ENCODE measurements at regions not wholly inside any gene's neighbourhood (a gene's known extent, or its start where the extent isn't known, plus 50 kb on each side); places are given as distances from the start of the nearest gene placed in this dataset.
A peak's percentile ranks its signal among the peaks of the same experiment; 100 is the strongest.
"Not testable (repeated sequence)": the region's sequence is repeated elsewhere in the genome, so short reads cannot be mapped to it uniquely, and the experiment has no call there.

DNA sequence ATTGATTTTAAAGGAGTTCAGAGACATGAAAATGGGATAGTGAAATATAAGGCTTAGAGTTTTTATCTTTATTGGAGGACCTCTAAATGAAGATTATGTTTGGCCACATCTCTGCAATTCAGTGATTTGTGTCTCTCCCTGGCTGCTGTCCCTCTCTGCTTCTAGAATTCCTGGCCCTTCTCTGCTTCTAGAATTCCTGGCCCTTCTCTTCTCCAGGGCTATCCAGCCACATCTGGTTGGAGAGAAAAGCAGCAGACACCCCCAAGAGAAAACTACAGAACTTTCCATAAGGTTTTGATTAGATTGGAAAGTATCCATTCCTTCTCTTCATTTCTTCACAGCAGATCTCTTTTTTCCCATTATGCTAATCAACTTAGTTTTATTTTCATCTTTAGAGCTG lies 135.5 kb downstream of the NPY start:
- Mint-ChIP-seq H3K4me1 (no peaks in the 10 kb centered on the region), H3K27ac (no peak overlapping the region), H3K9me3 (peaks cover 0 to 2% (median 0%) of the 10 kb centered on the region in 9 donors), H3K36me3 (no peaks in the 10 kb centered on the region), H3K27me3 (peaks cover 0 to 7% (median 2%) of the 10 kb centered on the region in 5 donors), H3K4me3 (no peak overlapping the region)
- DNase-seq (no peak), ATAC-seq (no peak)
- POLR2A ChIA-PET: no interaction called here

DNA sequence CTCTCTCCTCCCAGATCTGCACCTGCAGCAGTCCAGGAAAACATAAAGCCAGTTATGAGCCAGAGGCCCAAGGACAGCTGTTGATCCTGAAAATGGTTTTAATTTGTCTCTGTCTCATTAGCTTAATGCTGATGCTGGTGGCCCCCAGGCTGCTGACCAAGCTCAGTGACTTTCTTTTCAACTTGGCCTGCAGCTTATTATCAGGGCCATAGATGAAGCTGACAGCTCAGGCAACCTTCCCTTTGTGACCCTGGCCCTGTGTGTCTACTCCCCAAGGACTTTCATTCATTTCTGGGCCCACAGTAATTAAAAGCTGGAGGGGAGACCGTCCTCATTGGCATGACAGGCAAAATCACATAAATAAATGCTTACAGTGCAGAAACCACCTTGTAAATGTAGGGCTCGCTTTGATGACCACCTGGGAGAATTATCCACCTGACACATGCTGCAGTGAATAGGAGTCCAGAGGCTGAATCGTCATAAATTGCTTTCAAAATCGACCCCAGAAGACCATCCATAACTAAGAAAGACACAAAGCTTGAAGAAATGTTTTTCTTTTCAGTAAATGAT lies 138.5 kb downstream of the NPY start:
- Mint-ChIP-seq H3K27ac (no peak overlapping the region), H3K36me3 (peaks cover 0 to 1% (median 0%) of the 10 kb centered on the region in 3 donors), H3K4me1 (no peaks in the 10 kb centered on the region), H3K9me3 (peaks cover 0 to 4% (median 0%) of the 10 kb centered on the region in 9 donors), H3K4me3 (no peak overlapping the region), H3K27me3 (peaks cover 0 to 4% (median 0%) of the 10 kb centered on the region in 5 donors)
- ATAC-seq (no peak), DNase-seq (no peak)
- POLR2A ChIA-PET: no interaction called here

DNA sequence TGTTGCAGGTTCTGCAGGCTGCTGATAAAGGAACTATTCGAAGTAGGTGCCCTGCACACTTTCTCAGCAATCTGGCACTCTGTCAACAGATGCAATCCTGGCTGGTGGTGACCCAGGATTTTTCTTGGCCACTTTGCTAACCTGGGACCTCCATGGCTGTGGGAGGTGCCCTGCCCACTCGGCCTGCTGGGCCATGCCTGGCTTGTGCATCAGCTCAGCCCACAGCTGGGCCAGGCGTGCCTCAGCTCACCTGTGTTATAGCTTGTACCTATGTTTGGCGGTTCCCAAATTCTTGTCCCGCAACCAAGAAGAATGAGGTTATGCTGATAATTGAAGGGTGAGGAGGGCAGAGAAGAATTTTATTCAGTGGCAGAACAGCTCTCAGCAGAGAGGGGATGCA lies 141.7 kb downstream of the NPY start:
- POLR2A ChIA-PET: no interaction called here
- Mint-ChIP-seq H3K9me3 (peaks cover 0 to 4% (median 0%) of the 10 kb centered on the region in 9 donors), H3K4me1 (peaks cover 0 to 3% (median 0%) of the 10 kb centered on the region in 4 donors), H3K27ac (no peak overlapping the region), H3K36me3 (peaks cover 0 to 1% (median 0%) of the 10 kb centered on the region in 3 donors), H3K4me3 (no peak overlapping the region), H3K27me3 (peaks cover 0 to 4% (median 0%) of the 10 kb centered on the region in 5 donors)
- ATAC-seq: no peak
- DNase-seq: no peak

DNA sequence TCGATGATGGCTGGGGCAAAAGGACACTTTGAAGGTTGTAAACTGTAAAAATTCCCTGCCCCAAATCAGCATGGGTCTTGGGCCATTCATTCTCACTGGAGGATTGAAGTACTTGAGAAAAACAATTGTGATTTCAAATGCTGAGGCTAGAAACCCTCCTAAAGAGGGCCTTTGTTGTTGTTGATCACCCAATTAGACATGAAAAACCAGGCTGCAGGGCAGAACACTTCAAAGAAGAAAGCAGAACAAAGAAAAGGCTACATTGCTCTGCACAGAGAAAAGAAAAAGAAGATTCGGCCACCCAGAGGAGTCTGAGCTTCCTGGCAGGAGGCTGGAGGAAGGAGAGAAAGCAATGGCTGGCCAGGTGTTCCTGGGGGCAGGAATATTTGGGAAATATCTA lies 143.1 kb downstream of the NPY start:
- H3K4me3 Mint-ChIP-seq: no peak overlapping the region
- ATAC-seq (no peak), DNase-seq (no peak)
- H3K36me3 Mint-ChIP-seq: peaks cover 0 to 1% (median 0%) of the 10 kb centered on the region in 3 donors
- peak overlapping the region in 1 of 10 donors; percentile 34 for H3K27ac Mint-ChIP-seq
- H3K27me3 Mint-ChIP-seq: peaks cover 0 to 4% (median 0%) of the 10 kb centered on the region in 5 donors
- POLR2A ChIA-PET: no interaction called here
- H3K4me1 Mint-ChIP-seq: peaks cover 0 to 3% (median 0%) of the 10 kb centered on the region in 4 donors
- peaks cover 0 to 4% (median 0%) of the 10 kb centered on the region in 9 donors for H3K9me3 Mint-ChIP-seq

DNA sequence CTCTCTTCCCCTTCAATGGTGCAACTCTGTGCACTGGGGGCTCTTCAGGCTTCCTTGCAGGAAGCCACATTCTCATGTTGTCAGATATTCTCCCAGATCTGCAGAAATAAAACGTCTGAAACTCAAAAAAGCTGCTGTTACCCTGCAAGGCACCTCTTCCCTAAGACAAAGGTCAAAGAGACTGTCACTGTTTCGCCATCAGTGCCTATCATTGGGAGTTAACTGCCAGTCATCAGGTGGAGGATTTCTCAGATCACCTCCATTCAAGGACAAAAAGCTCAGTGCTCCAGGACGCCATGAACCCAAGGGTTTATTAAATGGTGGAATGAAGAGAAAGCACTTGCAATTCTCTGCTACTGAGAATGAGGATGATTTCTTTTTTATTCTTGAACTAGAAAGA lies 144.6 kb upstream of the PALS2 start:
- DNase-seq: no peak
- Mint-ChIP-seq H3K36me3 (peaks cover 0 to 1% (median 0%) of the 10 kb centered on the region in 3 donors), H3K4me1 (peaks cover 0 to 3% (median 0%) of the 10 kb centered on the region in 4 donors), H3K27ac (no peak overlapping the region), H3K9me3 (peaks cover 0 to 4% (median 0%) of the 10 kb centered on the region in 9 donors), H3K4me3 (no peak overlapping the region), H3K27me3 (peaks cover 0 to 4% (median 2%) of the 10 kb centered on the region in 5 donors)
- ATAC-seq: no peak
- POLR2A ChIA-PET: no interaction called here

DNA sequence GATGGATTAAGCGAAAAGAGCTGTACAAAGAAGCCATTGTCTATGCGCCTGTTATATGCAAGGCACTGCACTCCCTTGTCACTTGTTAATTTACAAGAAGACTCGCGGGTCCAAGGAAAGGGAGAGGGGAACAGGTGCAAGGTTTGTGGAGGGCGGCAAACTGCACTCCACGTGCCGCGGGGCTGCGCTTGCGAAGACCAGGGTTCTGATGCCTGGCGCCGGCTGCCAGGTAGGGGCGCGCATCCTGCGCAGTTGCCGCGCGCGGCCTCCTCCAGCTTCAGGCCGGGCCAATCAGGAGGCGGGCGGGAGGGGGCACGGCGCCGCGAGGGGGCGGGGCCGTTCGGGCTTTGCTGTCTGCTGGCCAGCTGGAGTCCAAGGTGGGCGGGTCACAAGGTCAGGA lies 140.6 kb upstream of the PALS2 start:
- Mint-ChIP-seq H3K27me3 (peaks cover 0 to 8% (median 2%) of the 10 kb centered on the region in 5 donors), H3K36me3 (no peaks in the 10 kb centered on the region), H3K4me1 (peaks cover 0 to 3% (median under 1%) of the 10 kb centered on the region in 4 donors), H3K4me3 (no peak overlapping the region), H3K27ac (no peak overlapping the region), H3K9me3 (no peaks in the 10 kb centered on the region)
- DNase-seq (no peak), ATAC-seq (no peak)
- POLR2A ChIA-PET: no interaction called here

DNA sequence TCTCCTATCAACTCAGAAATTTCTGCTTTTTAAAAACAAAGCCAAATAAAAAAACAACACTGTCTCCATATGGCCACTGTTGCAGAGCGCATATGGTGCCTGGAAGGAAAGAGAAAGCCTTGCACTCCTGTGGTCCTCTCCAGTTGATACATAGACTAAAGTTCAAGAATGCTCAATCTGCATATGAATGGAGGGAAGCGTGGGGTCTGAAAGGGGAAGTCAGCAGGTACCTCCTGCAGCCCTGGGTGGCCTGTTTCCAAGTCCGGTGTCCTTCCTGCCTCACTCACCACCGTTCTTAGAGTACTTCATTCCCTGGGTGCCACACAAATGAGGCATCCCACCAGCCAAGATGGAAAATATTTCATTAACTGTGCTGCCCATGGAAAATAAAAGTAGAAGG lies 138.3 kb upstream of the PALS2 start:
- ATAC-seq (no peak), DNase-seq (no peak)
- Mint-ChIP-seq H3K36me3 (no peaks in the 10 kb centered on the region), H3K27ac (no peak overlapping the region), H3K9me3 (no peaks in the 10 kb centered on the region), H3K27me3 (peaks cover 0 to 4% (median 2%) of the 10 kb centered on the region in 5 donors), H3K4me1 (peaks cover 0 to 12% (median 7%) of the 10 kb centered on the region in 4 donors), H3K4me3 (no peak overlapping the region)
- POLR2A ChIA-PET: no interaction called here

DNA sequence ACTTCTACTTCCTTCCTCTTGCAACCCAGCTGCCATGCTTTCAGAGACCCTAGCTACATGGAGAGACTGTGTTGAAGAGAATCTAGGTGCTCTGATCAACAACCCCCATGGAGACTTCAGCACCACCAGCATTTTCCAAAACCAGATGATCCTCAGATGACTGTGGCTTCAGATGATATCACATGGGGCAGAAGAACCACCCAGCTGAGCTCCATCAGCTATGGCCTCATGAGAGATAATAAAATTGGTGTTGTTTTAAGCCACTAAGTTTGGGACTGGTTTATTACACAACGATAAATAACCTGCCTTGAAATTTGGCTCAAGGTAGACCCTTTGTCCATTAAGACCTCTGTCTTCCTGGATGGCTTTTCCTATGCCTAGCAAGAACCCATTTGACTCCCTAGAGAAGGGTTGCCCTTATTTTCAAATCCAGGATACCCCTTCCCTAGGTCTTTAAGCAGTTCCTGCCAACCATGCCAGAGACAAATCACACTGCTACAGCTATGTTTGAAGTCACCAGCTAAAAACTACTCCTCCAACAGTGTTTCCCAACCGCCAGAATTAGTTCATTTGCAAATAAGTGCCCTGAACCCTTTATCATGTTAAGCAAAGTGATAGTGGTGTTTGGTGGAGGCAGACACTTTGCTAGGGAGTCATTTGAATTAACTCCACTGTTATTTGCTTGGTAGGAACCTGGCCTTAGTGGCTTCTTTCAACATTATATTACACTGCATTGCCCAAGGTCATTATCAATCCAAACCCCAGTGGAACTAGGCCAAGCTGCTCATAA lies 136.9 kb upstream of the PALS2 start:
- Mint-ChIP-seq H3K27me3 (peaks cover 0 to 4% (median 2%) of the 10 kb centered on the region in 5 donors), H3K36me3 (no peaks in the 10 kb centered on the region), H3K4me3 (no peak overlapping the region), H3K27ac (no peak overlapping the region), H3K9me3 (no peaks in the 10 kb centered on the region), H3K4me1 (peaks cover 0 to 12% (median 9%) of the 10 kb centered on the region in 4 donors)
- POLR2A ChIA-PET: no interaction called here
- no peak for ATAC-seq
- no peak for DNase-seq

DNA sequence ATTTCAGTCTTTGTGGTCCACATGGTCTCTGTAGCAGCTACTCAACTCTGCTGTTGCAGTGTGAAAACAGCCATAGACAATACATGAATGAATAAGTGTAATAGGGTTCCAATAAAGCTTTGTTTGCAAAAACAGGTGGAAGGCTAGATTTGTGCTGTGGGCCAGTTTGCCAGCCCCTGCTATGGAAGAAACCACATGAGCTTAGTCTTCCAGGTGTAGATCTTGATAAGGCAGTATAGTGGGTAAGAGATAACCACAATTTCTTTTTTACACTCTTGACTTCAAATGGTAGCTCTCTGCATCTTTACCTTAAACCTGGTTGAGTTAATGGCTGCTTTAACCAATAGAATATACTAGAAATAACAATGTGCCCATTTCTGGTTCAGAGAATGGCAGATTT lies 135.0 kb upstream of the PALS2 start:
- peaks cover 0 to 11% (median 0%) of the 10 kb centered on the region in 5 donors for H3K27me3 Mint-ChIP-seq
- H3K36me3 Mint-ChIP-seq: peaks cover 0 to under 1% (median 0%) of the 10 kb centered on the region in 3 donors
- DNase-seq (no peak), ATAC-seq (no peak)
- peaks cover 0 to under 1% (median 0%) of the 10 kb centered on the region in 9 donors for H3K9me3 Mint-ChIP-seq
- POLR2A ChIA-PET: no interaction called here
- no peak overlapping the region for H3K4me3 Mint-ChIP-seq
- H3K27ac Mint-ChIP-seq: no peak overlapping the region
- H3K4me1 Mint-ChIP-seq: peaks cover 0 to 23% (median 10%) of the 10 kb centered on the region in 4 donors

DNA sequence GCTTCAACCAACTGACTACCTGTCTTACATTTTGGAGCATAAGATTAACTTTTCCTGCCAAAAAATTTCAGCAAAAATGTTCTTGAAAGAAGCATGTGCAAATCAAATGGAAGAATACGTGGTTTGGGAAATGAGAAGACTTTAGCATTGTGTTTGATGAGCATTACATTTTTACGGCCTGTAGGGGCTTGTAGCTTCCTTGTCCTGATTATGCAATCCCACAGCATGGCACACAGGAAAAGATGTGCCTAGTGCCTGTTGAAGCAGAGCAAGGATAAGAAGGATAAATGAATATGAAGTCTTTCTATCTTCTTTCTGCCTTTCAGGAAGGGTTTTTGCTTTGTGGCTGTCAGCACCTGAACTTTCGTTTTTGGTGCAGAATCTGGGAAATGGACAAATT lies 134.1 kb upstream of the PALS2 start:
- peaks cover 0 to 26% (median 10%) of the 10 kb centered on the region in 4 donors for H3K4me1 Mint-ChIP-seq
- H3K27me3 Mint-ChIP-seq: peaks cover 0 to 14% (median 0%) of the 10 kb centered on the region in 5 donors
- ATAC-seq, POLR2A ChIA-PET, H3K9me3 Mint-ChIP-seq, DNase-seq, H3K36me3 Mint-ChIP-seq, H3K4me3 Mint-ChIP-seq, H3K27ac Mint-ChIP-seq: not testable (repeated sequence)

DNA sequence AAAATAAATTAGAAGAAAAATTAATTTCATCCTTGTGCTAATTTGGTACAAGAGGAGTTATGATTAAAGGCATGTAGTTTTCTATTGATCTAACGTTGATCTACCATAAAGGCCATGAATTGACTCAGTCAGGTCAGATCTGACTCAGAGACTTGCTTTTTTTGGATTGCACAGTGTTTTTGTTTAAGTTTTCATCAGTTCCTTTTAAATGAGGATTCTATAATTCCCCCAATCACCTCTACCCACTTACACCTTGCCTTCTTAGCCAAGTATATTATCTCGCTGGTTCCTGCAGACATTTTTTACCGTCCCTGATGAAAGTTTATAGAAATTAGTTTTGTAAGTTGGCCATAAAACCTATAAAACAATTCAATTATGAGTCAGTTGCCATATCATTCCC lies 132.4 kb upstream of the PALS2 start:
- ATAC-seq: no peak
- H3K4me3 Mint-ChIP-seq: no peak overlapping the region

DNA sequence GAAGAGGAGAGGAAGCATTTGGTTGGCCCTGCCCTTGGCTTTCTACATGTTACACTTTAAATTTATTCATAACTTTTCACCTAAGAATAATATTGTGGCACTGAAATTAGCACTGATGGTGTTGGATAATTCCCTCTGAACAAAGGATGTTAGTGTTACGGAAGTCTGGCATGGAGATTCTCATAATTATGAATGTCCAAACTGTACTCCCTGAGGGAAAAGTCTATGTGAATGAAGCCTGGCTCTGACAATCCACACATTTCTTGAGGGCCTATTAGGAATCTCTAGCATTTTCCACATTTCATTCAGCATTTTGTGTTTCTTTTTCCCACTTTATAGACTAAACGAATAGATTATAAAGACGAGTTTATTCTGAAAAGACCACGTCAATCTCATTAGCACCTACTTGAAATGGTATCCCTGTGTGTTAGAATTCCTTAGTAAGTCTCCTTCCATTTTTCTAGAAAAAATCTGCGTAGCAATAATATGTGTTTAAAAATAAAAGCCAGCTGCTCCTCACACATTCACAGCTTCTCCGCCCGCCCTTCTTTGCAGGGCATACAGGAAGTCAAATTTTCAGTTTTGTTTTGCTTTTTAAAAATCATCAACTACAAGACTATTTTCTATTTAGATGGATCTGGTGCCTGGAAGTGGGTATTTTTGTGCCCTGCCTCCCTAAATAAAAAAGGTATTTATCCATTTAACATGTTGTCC lies 131.8 kb upstream of the PALS2 start:
- H3K4me3 Mint-ChIP-seq: peak overlapping the region in 2 of 10 donors; percentile 39 to 61
- no peak for DNase-seq
- POLR2A ChIA-PET: no interaction called here
- peaks cover 0 to 3% (median 0%) of the 10 kb centered on the region in 9 donors for H3K9me3 Mint-ChIP-seq
- no peak for ATAC-seq
- H3K4me1 Mint-ChIP-seq: peaks cover 0 to 26% (median 10%) of the 10 kb centered on the region in 4 donors
- peaks cover 0 to 5% (median 0%) of the 10 kb centered on the region in 3 donors for H3K36me3 Mint-ChIP-seq
- H3K27ac Mint-ChIP-seq: peak overlapping the region in 2 of 10 donors; percentile 30 to 73
- H3K27me3 Mint-ChIP-seq: peaks cover 0 to 10% (median 3%) of the 10 kb centered on the region in 5 donors

More for the DNA sequence above, 132.4 kb upstream of the PALS2 start:
- peaks cover 0 to 10% (median 0%) of the 10 kb centered on the region in 5 donors for H3K27me3 Mint-ChIP-seq
- POLR2A ChIA-PET: no interaction called here
- H3K36me3 Mint-ChIP-seq: peaks cover 0 to 5% (median 0%) of the 10 kb centered on the region in 3 donors
- no peak overlapping the region for H3K27ac Mint-ChIP-seq
- peaks cover 0 to 3% (median 0%) of the 10 kb centered on the region in 9 donors for H3K9me3 Mint-ChIP-seq
- peaks cover 0 to 26% (median 10%) of the 10 kb centered on the region in 4 donors for H3K4me1 Mint-ChIP-seq
- DNase-seq: no peak

All from naive thymus-derived CD8-positive, alpha-beta T cell (primary cell).